HG02973 (cell line): ENCODE measurements at regions not wholly inside any gene's neighbourhood (a gene's known extent, or its start where the extent isn't known, plus 50 kb on each side); places are given as distances from the start of the nearest gene placed in this dataset.

Experiments used
- ATAC-seq: cut with Tn5 transposase; IDR thresholded peaks from one replicate; pipeline ENCODE4 v1.9.1; 2021; ENCODE audit warnings: moderate library complexity; ENCODE audit not compliant: unreplicated experiment

DNA sequence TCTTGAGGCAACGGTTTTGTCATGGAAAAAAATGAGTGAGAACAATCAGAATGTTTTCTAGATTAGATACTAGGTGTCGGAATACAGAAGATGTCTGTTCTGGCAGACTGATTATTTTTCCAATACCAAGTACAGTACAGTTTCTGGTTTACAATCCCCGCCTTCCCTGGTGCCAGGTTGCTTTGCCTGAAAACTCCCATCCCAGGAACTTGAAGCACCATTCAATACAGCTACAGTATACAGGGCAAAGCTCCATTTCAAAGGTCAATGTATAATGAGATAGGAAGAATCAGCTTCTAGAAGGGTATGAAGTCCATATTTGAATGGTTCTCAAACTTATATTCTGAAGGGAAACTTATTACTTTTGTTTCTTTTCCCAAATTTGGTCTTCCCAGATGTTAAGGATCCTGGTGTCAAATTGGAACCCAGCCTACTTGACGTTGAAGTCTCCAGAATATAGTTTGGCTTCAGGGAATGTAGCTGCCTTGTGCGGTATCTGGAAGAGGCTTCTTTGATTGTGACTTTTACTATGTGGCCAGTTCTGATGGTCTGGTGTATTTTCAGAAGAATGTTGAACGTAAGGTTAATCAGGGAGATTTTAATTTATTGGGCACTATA is 238.0 kb upstream of the ATP2B1 start:
- ATAC-seq = no peak

DNA sequence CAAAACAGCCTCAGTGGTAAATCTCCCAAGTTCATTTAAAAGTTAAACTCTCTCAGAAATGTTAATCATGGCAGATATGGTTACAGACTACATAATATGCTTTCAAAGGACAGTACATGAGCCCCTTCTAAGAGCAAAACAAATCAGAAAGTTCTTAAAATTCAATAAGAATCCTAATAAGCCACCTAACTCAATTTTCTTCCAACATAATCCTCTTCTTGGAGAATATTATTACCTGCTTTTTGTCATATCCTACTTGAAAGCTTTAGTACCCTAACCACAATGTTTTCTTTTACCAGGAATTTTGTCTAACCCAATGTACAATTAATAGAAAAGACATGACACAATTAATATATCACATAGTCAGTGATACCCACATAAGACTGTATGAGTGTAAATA is 236.5 kb upstream of the ATP2B1 start:
- no peak for ATAC-seq

DNA sequence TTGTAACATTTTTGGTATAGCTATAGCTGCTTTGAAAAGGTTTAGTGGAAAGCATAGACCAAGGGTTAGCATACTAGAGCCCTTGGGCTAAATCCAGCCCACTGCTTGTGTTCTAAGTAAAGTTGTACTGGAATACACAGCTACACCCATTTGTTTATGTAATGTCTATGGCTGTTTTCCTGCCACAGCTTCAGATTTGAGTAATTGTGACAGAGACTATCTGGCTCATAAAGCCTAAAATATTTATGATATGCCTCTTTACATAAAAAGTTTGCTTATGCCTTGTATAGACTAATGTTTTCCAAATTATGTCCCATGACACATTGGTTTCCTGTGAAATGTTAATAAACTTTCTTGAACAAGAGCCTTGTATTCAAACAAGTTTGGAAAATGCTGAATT is 234.8 kb upstream of the ATP2B1 start:
- ATAC-seq = no peak

DNA sequence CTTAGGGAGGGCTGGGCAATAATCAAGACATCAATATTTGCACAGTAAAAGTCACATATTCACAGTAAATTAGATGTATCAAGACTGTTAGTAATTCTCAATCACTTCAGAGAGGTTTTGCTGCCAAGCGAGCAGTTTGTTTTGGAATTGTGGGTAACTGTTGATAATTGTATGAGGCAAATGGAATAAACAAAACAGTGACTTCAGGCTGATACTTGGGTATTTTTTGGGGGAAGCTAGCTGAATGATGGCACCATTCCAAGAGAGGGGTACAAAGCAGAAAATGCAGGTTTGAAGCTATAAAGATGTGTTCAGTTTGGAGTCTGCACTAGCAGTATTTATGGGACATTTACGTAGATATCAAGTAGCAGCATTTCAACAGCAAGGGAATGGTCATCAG is 232.8 kb upstream of the ATP2B1 start:
- no peak for ATAC-seq

DNA sequence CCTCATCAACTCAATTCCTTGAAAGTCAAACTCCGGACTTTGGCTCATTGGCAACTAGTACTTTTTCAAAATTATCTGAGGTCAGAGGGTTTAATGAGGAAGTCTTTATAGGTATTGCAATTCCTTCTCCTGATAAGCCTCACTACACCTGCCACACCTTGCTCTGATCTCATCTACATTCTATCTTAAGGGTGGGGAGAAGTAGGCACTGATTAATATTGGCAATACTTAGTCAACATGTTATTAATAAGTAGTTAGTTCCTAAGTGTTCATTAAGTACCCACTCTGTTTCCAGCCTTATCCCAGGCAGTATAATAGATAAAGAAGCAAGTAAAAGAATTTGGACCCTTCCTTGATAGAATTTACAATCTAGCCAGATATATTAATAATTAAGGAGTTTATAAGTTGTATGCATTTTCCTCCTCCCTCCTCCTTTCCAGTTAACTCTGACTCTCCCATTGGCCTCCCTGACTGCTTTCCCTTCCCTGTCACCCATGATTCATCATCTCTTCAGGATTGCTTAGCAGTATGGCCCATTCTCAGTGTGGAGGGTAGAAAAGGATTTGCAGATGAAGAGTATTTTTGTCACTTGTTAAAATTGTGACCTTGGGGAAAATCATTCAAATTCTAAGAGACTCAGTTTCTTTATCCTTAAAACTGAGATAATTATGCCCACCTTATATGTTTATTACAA is 231.0 kb upstream of the ATP2B1 start:
- ATAC-seq = no peak

DNA sequence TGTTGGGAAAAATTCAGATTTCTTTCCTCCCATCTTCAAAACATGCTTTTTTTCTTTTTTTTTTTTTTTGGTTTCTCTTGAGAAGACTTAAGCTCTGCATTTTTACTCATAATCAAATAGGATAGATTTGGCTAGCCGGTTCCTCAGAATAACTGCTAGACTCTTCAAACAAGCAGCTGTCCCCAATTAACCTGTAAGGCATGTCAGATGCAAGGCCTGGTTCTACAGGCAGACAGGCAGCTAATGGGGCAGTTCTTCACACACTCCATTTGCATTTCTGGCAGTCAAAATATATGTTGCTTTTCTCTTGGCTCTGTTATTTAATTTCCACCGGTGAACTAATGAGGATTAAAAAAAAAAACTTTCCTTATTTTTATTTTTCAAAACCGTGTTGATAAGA is 228.0 kb upstream of the ATP2B1 start:
- no peak for ATAC-seq

DNA sequence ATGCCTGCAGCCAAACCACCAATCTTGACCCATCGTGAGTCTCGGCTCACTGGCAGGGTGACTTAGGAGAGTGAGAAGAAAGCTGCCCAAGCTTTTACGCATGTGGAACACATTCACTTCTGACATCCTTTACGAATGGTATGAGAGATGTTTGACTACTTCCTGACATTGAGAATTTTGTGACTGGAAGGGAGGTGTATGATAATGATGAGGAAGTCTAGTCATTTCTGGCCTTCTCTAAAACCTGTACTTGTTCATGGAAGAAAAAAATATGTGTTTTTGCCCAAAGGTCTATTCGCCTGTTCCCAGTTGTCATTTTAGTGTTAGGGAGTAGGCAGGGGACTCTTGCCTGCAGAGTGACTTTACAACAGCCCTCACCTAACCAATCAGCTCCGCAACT is 227.2 kb upstream of the ATP2B1 start:
- peak; percentile 89 for ATAC-seq

DNA sequence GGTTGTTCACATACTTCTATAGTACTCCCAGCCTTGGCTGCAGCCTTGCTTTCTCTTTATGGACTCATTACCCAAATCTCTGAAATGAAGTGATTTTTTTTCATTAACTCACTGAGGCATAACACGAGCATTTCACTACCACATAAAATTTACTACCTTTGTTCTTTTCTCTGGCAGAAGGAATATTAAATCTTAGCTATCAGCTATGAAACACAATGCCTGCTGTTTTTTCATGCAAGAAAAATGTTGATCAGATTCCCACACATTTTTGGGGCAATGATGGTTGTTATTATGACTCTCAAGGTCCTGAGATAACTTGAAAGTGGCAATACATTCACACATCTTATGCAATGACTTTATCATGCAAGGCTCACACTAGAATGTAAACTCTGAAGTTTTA is 225.3 kb upstream of the ATP2B1 start:
- ATAC-seq = no peak

DNA sequence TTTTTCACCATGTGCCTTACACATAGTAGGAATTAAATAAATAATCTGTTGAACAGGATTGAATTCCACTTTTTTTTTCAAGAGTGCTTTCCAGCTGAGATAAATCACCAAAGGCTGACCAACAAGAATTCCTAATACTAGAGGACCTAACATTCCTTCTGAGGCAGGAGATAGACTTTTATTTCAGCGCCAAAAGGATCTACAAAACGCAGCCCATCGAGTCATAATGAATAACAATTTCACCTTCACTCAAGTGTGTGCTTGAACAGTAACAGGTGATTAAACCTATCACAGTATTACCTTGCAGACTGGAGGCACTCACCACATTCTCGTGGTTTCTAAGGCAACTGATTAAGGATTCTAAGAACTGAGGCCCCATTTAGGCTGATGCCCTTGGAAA is 224.3 kb upstream of the ATP2B1 start:
- no peak for ATAC-seq

DNA sequence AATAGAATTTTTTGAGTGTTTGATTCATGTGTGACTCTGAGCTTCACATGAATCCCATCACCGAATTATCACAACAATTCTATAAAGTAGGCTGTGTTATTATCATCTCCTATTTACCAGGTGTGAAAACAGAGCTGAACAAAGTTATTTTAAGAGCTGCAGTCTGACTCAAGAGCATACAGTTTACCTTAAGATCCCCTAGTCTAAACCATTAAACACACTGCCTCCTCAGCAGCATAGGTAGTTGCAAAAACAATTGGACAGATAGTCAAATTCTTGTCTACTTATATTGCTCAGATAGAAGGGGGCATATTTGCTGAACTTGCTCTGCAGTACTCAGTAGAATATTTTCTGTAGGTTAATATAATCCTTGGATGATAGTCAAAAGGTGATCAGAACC is 219.8 kb upstream of the ATP2B1 start:
- peak; percentile 26 for ATAC-seq

DNA sequence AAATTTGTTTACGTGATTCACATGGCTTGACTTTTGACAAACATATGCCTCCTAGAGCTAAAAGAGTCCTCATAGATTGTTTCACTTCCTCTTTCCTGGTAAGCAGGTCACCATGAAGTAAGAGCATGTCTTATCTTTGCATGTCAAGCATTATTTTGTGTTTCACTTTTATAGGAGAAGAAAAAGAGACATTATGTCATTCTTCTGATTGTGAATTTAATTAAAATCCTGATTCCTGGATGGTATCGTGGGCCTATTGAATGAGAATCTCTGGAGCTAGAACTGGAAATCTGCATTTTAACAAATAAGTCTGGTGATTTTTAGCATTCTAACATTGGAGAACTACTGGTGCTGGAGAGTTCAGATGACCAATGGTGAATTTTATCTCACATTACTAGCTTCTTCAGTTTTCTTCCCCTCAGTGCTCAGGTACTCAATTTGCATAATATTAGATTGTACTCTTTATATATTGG is 218.6 kb upstream of the ATP2B1 start:
- peak; percentile 98 for ATAC-seq

DNA sequence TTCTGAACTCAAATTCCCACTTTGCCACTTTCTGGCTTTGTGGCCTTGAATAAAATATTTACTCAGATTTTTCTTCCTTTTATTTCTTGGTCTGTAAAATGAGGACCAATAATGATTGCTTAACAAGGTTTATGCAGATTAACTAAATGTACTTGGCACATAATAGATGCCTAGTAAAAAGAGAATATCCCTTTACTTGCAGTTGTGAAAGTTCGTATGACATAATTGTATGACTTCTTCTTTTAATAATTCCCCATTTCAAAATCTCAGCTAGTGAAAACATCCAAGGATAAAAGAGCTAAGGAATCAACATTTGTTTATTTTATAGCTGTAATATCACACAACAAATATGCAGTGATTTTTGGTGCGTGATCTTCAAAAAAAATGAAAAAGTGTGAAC is 215.6 kb upstream of the ATP2B1 start:
- ATAC-seq = no peak

DNA sequence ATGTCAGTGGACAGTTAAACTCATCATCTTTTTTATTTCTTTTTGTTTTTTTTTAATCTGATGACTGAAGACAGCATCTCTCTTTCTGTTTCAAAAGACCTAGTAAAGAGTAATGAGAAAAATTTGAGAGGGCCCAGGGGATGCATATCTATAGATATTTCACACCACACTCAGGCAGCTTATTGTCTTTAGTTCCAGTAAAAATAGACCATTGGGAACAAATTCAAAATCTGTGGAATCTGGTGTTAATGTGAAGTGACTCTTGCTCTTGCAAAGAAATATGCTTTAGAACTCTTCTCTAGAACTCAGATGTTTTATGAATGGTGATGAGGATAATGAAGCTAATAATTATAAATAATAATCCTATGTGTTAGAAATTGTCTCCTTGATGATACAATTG is 214.5 kb upstream of the ATP2B1 start:
- ATAC-seq = no peak

DNA sequence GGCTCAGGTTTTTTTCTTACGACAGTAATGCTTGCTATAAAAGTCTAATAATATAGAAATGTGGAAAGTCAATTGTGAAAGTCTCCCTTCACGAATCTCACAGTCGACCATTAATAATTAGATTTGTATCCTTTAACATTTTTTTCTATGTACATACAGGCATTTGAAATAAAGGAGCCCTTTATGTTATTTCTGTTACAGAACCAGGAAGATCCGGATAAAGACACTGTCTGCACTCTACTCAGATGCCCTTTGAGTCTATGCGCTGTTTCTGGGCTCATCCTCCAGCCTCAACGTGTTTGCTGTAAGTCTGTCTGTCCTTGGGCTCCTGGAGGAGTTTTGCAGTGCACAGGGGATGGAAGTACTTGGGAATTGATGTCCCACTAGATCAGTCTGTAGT is 212.2 kb upstream of the ATP2B1 start:
- ATAC-seq = no peak

DNA sequence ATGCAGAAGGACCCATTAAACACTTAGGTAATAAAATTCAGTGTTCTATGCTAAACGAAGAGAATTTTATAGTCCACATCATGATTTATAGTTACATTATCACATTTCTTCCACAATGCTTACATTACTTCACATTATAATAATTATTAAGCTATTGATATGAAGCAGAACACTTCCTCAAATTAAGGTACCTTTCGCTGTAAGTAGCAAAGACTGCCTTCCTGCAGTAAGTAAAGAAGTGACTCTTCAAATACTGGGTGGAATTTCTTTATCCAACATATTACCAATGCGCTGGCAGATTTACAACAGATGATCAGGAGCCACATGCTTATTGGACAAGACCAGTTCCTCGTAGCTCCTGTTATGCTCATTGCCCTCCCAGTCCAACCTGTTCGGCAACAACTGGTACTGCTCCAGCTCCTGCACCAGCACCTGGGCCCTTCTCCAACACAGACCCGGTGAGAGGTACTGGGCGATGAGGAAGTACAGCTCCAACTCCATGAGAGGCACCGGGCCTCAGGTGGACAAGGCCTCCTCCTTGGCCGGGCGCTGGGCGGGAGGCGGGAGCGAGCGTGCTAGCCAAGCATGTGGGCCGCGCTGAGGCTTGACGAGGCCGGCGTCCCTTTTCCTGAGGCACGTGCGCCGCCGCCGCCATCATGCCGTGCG is 210.7 kb upstream of the ATP2B1 start:
- ATAC-seq = no peak

DNA sequence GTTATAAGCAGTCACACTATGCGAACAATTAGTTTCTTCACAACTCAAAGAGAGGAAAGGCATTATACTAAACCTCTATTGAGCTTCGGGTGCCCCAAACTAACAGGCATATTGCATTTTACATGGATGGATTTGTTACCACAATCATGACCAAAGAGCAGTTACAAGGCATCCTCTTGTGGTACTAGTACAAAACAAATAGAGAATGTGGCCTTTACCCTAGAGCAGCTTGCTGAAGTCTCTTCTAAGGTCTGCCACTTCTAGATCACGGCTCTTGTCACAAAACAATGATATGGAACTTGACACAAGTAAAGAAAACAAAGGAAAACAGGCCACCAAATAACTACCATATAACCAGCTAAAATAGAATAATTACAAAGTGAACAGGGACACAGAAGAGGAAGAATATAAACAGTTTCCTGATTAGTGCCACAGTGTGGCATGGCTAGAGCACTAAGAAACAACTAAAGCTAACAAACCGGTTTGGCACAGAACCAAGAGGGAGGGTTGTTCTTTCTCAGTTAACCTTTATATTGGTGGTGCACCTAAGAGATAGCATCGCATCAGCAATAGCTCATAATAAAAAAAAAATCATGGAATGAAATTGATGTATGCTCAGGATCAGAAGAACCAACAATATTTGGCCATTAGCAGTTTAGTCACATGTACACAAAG is 209.7 kb upstream of the ATP2B1 start:
- ATAC-seq = no peak

DNA sequence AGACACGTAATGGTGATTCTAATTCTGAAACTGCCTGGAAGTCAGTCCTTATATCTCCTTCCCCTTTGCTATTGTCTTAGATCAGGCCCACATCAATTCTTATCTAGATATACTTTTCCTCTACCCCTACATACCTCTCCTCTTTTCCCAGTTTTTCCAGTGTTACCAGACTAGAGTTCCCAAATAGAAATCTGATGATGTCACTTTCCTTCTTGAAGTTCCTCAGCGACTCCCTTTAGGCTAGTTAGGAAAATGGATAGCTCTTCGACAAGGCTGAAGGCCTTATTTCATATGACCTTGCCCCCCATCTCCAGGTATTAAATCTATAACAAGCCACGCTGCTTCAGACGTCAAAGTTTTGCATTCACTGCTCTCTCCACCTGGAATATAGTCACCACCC is 201.1 kb upstream of the ATP2B1 start:
- no peak for ATAC-seq

DNA sequence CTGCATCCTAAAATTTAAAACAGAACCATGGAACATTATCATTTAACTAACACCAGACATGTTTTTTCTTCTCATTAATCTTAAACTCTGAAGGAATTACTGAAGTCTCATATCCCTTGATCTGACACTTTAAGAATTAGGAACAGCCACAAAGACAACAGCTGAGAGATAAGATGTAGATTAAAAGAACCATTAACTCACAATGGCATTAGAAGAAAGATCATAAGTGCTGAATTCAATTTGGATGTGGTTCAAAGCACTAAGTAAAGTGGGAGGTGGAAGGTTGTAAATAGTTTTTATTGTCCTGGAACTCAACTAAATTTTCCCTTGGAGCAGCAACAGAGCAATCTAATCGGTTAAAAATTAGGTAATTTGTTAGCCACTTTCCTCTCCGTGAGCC is 199.0 kb upstream of the ATP2B1 start:
- ATAC-seq = no peak

DNA sequence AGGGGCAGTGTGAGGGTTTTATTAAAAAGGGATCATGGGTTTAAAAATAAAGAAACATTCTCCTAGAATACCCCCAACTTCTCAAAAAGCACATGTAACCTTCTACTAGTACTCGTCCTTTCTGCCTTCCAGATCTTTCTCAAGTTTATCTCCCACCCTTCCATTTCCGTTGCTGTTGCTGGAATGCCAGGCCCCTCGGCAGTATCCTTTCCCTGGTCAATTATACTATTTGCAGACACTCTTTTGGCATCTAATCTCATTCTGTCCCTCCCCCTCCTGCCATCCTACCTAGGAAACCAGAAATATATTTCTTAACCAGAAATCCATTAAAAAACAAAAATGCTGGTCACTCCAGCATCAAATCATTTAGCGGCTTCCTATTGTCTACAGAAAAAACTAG is 198.2 kb upstream of the ATP2B1 start:
- no peak for ATAC-seq

DNA sequence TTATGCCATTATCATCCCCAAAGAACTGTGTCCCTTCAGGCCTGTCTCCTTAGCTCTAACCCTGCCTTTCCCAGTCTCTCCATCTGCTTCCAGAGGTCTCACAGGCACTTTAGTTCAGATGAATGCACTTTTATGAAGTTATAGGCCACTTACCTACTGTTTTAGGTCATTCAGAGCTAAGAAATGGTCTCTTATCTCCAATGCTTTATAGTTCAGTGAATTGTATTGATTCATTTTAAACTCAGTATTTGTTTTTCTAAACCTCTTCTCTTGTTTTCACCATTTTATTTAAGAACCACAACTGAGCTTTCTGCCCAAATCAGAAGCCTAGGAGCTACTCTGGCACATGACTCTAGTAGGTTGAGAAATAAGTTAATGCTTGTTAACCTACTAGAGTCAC is 197.5 kb upstream of the ATP2B1 start:
- ATAC-seq = no peak

DNA sequence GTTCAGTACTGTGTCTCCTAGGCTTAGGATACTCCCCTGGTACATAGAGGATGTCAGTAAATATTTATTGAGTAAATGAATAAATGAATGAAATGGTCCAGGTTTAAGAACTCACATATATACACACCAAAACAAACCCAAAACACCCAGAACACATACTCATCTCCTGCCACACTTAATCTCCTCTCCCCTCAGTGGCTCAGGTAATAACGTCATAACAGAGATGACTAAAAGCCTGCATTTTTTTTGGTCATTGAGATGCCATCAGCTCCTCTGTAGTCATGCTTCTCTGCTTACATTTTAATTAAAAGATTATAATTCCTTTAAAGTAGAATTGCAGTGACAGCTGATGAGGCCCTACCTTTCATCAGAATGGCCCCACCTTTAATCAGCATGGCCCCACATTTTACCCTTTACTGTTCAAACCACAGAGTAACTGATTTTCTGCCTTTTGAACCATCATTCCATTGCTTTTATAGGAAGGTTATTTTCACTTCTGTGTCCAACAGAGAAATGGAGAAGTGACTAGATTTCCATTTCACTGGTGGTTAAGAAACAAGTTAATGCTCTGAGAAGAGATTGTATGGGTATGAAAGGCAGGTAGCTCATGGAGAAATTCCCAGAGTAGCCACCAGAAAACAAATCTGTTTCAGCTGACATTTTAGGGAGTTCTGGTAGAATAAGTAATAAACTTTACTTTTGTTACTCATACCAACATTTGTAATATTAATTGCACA is 193.4 kb upstream of the ATP2B1 start:
- no peak for ATAC-seq
